Activated T-cell treated with anti-CD3 and anti-CD28 coated beads for 1 hour (primary cell): ENCODE measurements at regions not wholly inside any gene's neighbourhood (a gene's known extent, or its start where the extent isn't known, plus 50 kb on each side); places are given as distances from the start of the nearest gene placed in this dataset.
A peak's percentile ranks its signal among the peaks of the same experiment; 100 is the strongest.
"Not testable (repeated sequence)": the region's sequence is repeated elsewhere in the genome, so short reads cannot be mapped to it uniquely, and the experiment has no call there.

Source experiments
- DNase-seq: peaks from one replicate; pipeline ENCODE4 v3.0.0-alpha.2; 2020; ENCODE audit warnings: low read depth

GRCh38 chr15:69554279-69554961 is 101.8 kb downstream of the RPLP1 start:
- no peak for DNase-seq

- DNase-seq = no peak
Observed at GRCh38 chr15:69555080-69555479, 102.5 kb downstream of the RPLP1 start.

- no peak for DNase-seq
Observed at GRCh38 chr15:69556344-69556743, 103.7 kb downstream of the RPLP1 start.

GRCh38 chr15:69557020-69557706 is 104.5 kb downstream of the RPLP1 start:
- no peak for DNase-seq

GRCh38 chr15:69557707-69558409 is 105.2 kb downstream of the RPLP1 start:
- DNase-seq = no peak

- no peak for DNase-seq
Observed at GRCh38 chr15:69559440-69560190, 107.0 kb downstream of the RPLP1 start.

- no peak for DNase-seq
Observed at GRCh38 chr15:69561071-69561784, 108.6 kb downstream of the RPLP1 start.

GRCh38 chr15:69562116-69562515 is 109.5 kb downstream of the RPLP1 start:
- no peak for DNase-seq

- no peak for DNase-seq
Observed at GRCh38 chr15:69562564-69562963, 109.9 kb downstream of the RPLP1 start.

GRCh38 chr15:69565066-69565655 is 112.5 kb downstream of the RPLP1 start:
- no peak for DNase-seq

GRCh38 chr15:69567238-69567760 is 114.7 kb downstream of the RPLP1 start:
- not testable (repeated sequence) for DNase-seq

- DNase-seq = no peak
Observed at GRCh38 chr15:69568173-69569009, 115.8 kb downstream of the RPLP1 start.

GRCh38 chr15:69570454-69570853 is 117.8 kb downstream of the RPLP1 start:
- no peak for DNase-seq

- no peak for DNase-seq
Observed at GRCh38 chr15:69570997-69571396, 118.4 kb downstream of the RPLP1 start.

- DNase-seq = not testable (repeated sequence)
Observed at GRCh38 chr15:69573278-69573677, 120.7 kb downstream of the RPLP1 start.

GRCh38 chr15:69573815-69574475 is 121.3 kb downstream of the RPLP1 start:
- DNase-seq = no peak

- DNase-seq = no peak
Observed at GRCh38 chr15:69574506-69574905, 121.9 kb downstream of the RPLP1 start.

GRCh38 chr15:69575387-69575786 is 122.8 kb downstream of the RPLP1 start:
- no peak for DNase-seq

- peak; percentile 59 for DNase-seq
Observed at GRCh38 chr15:69576035-69576526, 123.5 kb downstream of the RPLP1 start.
